ENCODE measurements at regions not wholly inside any gene's neighbourhood (a gene's known extent, or its start where the extent isn't known, plus 50 kb on each side); places are given as distances from the start of the nearest gene placed in this dataset.

- no peak for TF ChIP-seq ZBTB33 (IDR thresholded peaks at IDR 0.05; ENCODE audit: extremely low read depth, insufficient replicate concordance, low read length)
- no peak for TF ChIP-seq CEBPB (IDR thresholded peaks at IDR 0.05; ENCODE audit: low read depth)
- TF ChIP-seq EZH2phosphoT487 (IDR thresholded peaks at IDR 0.05; ENCODE audit: borderline replicate concordance): no peak
Measured at GRCh38 chr2:194100201-194100600, 1556.8 kb upstream of the SLC39A10 start (continued).

GRCh38 chr2:194096402-194096801 is 1560.6 kb upstream of the SLC39A10 start:
- Histone ChIP-seq H3K27ac (ENCODE audit: low read depth, low read length) (no peak overlapping the region), H3K79me2 (ENCODE audit: insufficient read depth, low read length) (no peaks in the 10 kb centered on the region), H4K20me1 (ENCODE audit: insufficient read depth) (no peaks in the 10 kb centered on the region), H2AFZ (ENCODE audit: low read depth, low read length, poor library complexity, severe bottlenecking) (no peak overlapping the region), H3K4me2 (ENCODE audit: low read length) (no peak overlapping the region), H3K4me3 (replicated peaks in 1 of 2; ENCODE audit: low read depth in 1 of 2, low read length in 2 of 2) (no peak overlapping the region), H3K4me1 (ENCODE audit: control insufficient read depth in 1 of 2, insufficient read depth in 2 of 2, low read length in 2 of 2) (no peaks in the 10 kb centered on the region), H3K27me3 (ENCODE audit: insufficient read depth, low read length) (no peaks in the 10 kb centered on the region), H3K9me2 (ENCODE audit: insufficient read depth) (no peaks in the 10 kb centered on the region), H3K9ac (ENCODE audit: low read length) (no peak overlapping the region), H3K9me3 (ENCODE audit: control insufficient read depth in 1 of 2, insufficient read depth in 1 of 2, low read depth in 1 of 2, low read length in 2 of 2) (no peaks in the 10 kb centered on the region), H3K36me3 (ENCODE audit: control insufficient read depth in 1 of 2, insufficient read depth in 2 of 2, low read length in 2 of 2) (no peaks in the 10 kb centered on the region)
- RAD21 ChIA-PET (ENCODE audit: low non-redundant PET in 1 of 2, low total read pairs in 2 of 2, uncharacterized antibody in 2 of 2, unreplicated experiment in 2 of 2): no interaction called here
- POLR2A ChIA-PET: no interaction called here
- TF ChIP-seq CEBPB (IDR thresholded peaks at IDR 0.05; ENCODE audit: low read depth): no peak
- no peak for TF ChIP-seq CTCF (IDR thresholded peaks at IDR 0.05 in 2 of 3, conservative IDR thresholded peaks at IDR 0.05 in 1 of 3; ENCODE audit: borderline replicate concordance in 1 of 3, insufficient read depth in 1 of 3, low read depth in 2 of 3, low read length in 2 of 3)
- TF ChIP-seq REST (IDR thresholded peaks at IDR 0.05; ENCODE audit: low read depth): no peak
- TF ChIP-seq, protein P1, sequence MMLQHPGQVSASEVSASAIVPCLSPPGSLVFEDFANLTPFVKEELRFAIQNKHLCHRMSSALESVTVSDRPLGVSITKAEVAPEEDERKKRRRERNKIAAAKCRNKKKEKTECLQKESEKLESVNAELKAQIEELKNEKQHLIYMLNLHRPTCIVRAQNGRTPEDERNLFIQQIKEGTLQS (IDR thresholded peaks at IDR 0.05): no peak
- TF ChIP-seq EZH2 (IDR thresholded peaks at IDR 0.05): no peak
- no peak for TF ChIP-seq FOSL1 (IDR thresholded peaks at IDR 0.05; ENCODE audit: low read depth)
- no peak for TF ChIP-seq JUND (IDR thresholded peaks at IDR 0.05)
- no peak for TF ChIP-seq ELF1 (IDR thresholded peaks at IDR 0.05; ENCODE audit: borderline replicate concordance, low read depth)
- TF ChIP-seq RAD21 (IDR thresholded peaks at IDR 0.05; ENCODE audit: low read depth): no peak
- no peak for TF ChIP-seq ZBTB33 (IDR thresholded peaks at IDR 0.05; ENCODE audit: extremely low read depth, insufficient replicate concordance, low read length)
- no peak for TF ChIP-seq TCF7L2 (IDR thresholded peaks at IDR 0.05; ENCODE audit: borderline replicate concordance, extremely low read depth, insufficient read depth, insufficient read length)
- CTCF ChIA-PET: no interaction called here
- ATAC-seq (no peak), DNase-seq (ENCODE audit: low read depth, low spot score) (no peak)
- intact Hi-C loops (cut with micrococcal nuclease): no loop called here
- no TSS peak for BruUV-seq (replicated peaks)

Measured in HCT116 (cell line).